ENCODE measurements at regions not wholly inside any gene's neighbourhood (a gene's known extent, or its start where the extent isn't known, plus 50 kb on each side); places are given as distances from the start of the nearest gene placed in this dataset.

- no peaks in the 10 kb centered on the region for H3K9me3 Mint-ChIP-seq
- H3K4me3 Mint-ChIP-seq: no peak overlapping the region
- H3K27ac Mint-ChIP-seq: no peak overlapping the region
These were observed 304.8 kb downstream of the RND3 start for GRCh38 chr2:150182566-150183235.

GRCh38 chr2:150178591-150178990 is 308.9 kb downstream of the RND3 start:
- H3K4me1 Mint-ChIP-seq (ENCODE audit: low read depth): no peaks in the 10 kb centered on the region
- no peaks in the 10 kb centered on the region for H3K9me3 Mint-ChIP-seq
- H3K4me3 Mint-ChIP-seq: no peak overlapping the region
- DNase-seq (ENCODE audit: low spot score): no peak
- H3K27ac Mint-ChIP-seq: no peak overlapping the region
- H3K36me3 Mint-ChIP-seq (ENCODE audit: low read depth): no peaks in the 10 kb centered on the region
- H3K27me3 Mint-ChIP-seq (ENCODE audit: low read depth): no peaks in the 10 kb centered on the region

More at GRCh38 chr2:150182566-150183235, 304.8 kb downstream of the RND3 start:
- no peaks in the 10 kb centered on the region for H3K36me3 Mint-ChIP-seq (ENCODE audit: low read depth)
- DNase-seq (ENCODE audit: low spot score): no peak
- H3K4me1 Mint-ChIP-seq (ENCODE audit: low read depth): no peaks in the 10 kb centered on the region
- no peaks in the 10 kb centered on the region for H3K27me3 Mint-ChIP-seq (ENCODE audit: low read depth)

- no peaks in the 10 kb centered on the region for H3K36me3 Mint-ChIP-seq (ENCODE audit: low read depth)
- no peaks in the 10 kb centered on the region for H3K27me3 Mint-ChIP-seq (ENCODE audit: low read depth)
- H3K27ac Mint-ChIP-seq: no peak overlapping the region
- no peak overlapping the region for H3K4me3 Mint-ChIP-seq
- DNase-seq (ENCODE audit: low spot score): no peak
- no peaks in the 10 kb centered on the region for H3K4me1 Mint-ChIP-seq (ENCODE audit: low read depth)
- H3K9me3 Mint-ChIP-seq: peaks cover 1% of the 10 kb centered on the region
These were observed 312.5 kb downstream of the RND3 start for GRCh38 chr2:150174971-150175421.

- no peak for DNase-seq (ENCODE audit: low spot score)
- Mint-ChIP-seq H3K4me3 (no peak overlapping the region), H3K9me3 (peaks cover 5% of the 10 kb centered on the region), H3K36me3 (ENCODE audit: low read depth) (no peaks in the 10 kb centered on the region), H3K27ac (no peak overlapping the region), H3K4me1 (ENCODE audit: low read depth) (no peaks in the 10 kb centered on the region), H3K27me3 (ENCODE audit: low read depth) (no peaks in the 10 kb centered on the region)
These were observed 313.2 kb downstream of the RND3 start for GRCh38 chr2:150174056-150174805.

GRCh38 chr2:150171065-150171548 is 316.4 kb downstream of the RND3 start:
- H3K4me3 Mint-ChIP-seq: no peak overlapping the region
- H3K4me1 Mint-ChIP-seq (ENCODE audit: low read depth): no peaks in the 10 kb centered on the region
- no peaks in the 10 kb centered on the region for H3K36me3 Mint-ChIP-seq (ENCODE audit: low read depth)
- DNase-seq (ENCODE audit: low spot score): no peak
- H3K27me3 Mint-ChIP-seq (ENCODE audit: low read depth): no peaks in the 10 kb centered on the region
- no peak overlapping the region for H3K27ac Mint-ChIP-seq
- H3K9me3 Mint-ChIP-seq: peaks cover 5% of the 10 kb centered on the region

GRCh38 chr2:150169237-150169629 is 318.2 kb downstream of the RND3 start:
- Mint-ChIP-seq H3K4me3 (no peak overlapping the region), H3K27ac (no peak overlapping the region), H3K4me1 (ENCODE audit: low read depth) (no peaks in the 10 kb centered on the region), H3K36me3 (ENCODE audit: low read depth) (no peaks in the 10 kb centered on the region), H3K27me3 (ENCODE audit: low read depth) (no peaks in the 10 kb centered on the region), H3K9me3 (peaks cover 5% of the 10 kb centered on the region)
- DNase-seq (ENCODE audit: low spot score): no peak

- no peaks in the 10 kb centered on the region for H3K27me3 Mint-ChIP-seq (ENCODE audit: low read depth)
- no peaks in the 10 kb centered on the region for H3K4me1 Mint-ChIP-seq (ENCODE audit: low read depth)
- no peaks in the 10 kb centered on the region for H3K36me3 Mint-ChIP-seq (ENCODE audit: low read depth)
- no peak for DNase-seq (ENCODE audit: low spot score)
- H3K27ac Mint-ChIP-seq: no peak overlapping the region
- H3K9me3 Mint-ChIP-seq: peaks cover 5% of the 10 kb centered on the region
- H3K4me3 Mint-ChIP-seq: no peak overlapping the region
These were observed 318.8 kb downstream of the RND3 start for GRCh38 chr2:150168595-150169236.

- no peaks in the 10 kb centered on the region for H3K27me3 Mint-ChIP-seq (ENCODE audit: low read depth)
- H3K9me3 Mint-ChIP-seq: peaks cover 5% of the 10 kb centered on the region
- H3K4me3 Mint-ChIP-seq: no peak overlapping the region
- DNase-seq (ENCODE audit: low spot score): no peak
- H3K36me3 Mint-ChIP-seq (ENCODE audit: low read depth): no peaks in the 10 kb centered on the region
- no peak overlapping the region for H3K27ac Mint-ChIP-seq
- H3K4me1 Mint-ChIP-seq (ENCODE audit: low read depth): no peaks in the 10 kb centered on the region
These were observed 319.8 kb downstream of the RND3 start for GRCh38 chr2:150167711-150168110.

- Mint-ChIP-seq H3K27ac (no peak overlapping the region), H3K9me3 (peaks cover 5% of the 10 kb centered on the region), H3K4me3 (no peak overlapping the region), H3K27me3 (ENCODE audit: low read depth) (no peaks in the 10 kb centered on the region), H3K4me1 (ENCODE audit: low read depth) (no peaks in the 10 kb centered on the region), H3K36me3 (ENCODE audit: low read depth) (no peaks in the 10 kb centered on the region)
- DNase-seq (ENCODE audit: low spot score): no peak
These were observed 321.0 kb downstream of the RND3 start for GRCh38 chr2:150166313-150167051.

GRCh38 chr2:150165988-150166312 is 321.5 kb downstream of the RND3 start:
- Mint-ChIP-seq H3K9me3 (peaks cover 5% of the 10 kb centered on the region), H3K27ac (no peak overlapping the region), H3K36me3 (ENCODE audit: low read depth) (no peaks in the 10 kb centered on the region), H3K4me1 (ENCODE audit: low read depth) (no peaks in the 10 kb centered on the region), H3K27me3 (ENCODE audit: low read depth) (no peaks in the 10 kb centered on the region), H3K4me3 (no peak overlapping the region)
- DNase-seq (ENCODE audit: low spot score): no peak

GRCh38 chr2:150165442-150165841 is 322.0 kb downstream of the RND3 start:
- Mint-ChIP-seq H3K27ac (no peak overlapping the region), H3K36me3 (ENCODE audit: low read depth) (no peaks in the 10 kb centered on the region), H3K4me1 (ENCODE audit: low read depth) (no peaks in the 10 kb centered on the region), H3K4me3 (no peak overlapping the region), H3K9me3 (peaks cover 5% of the 10 kb centered on the region), H3K27me3 (ENCODE audit: low read depth) (no peaks in the 10 kb centered on the region)
- DNase-seq (ENCODE audit: low spot score): no peak

- Mint-ChIP-seq H3K36me3 (ENCODE audit: low read depth) (no peaks in the 10 kb centered on the region), H3K4me3 (no peak overlapping the region), H3K27me3 (ENCODE audit: low read depth) (no peaks in the 10 kb centered on the region), H3K27ac (no peak overlapping the region), H3K9me3 (no peaks in the 10 kb centered on the region), H3K4me1 (ENCODE audit: low read depth) (no peaks in the 10 kb centered on the region)
- no peak for DNase-seq (ENCODE audit: low spot score)
These were observed 325.1 kb downstream of the RND3 start for GRCh38 chr2:150162241-150162942.

- H3K9me3 Mint-ChIP-seq: no peaks in the 10 kb centered on the region
- H3K27ac Mint-ChIP-seq: no peak overlapping the region
- no peaks in the 10 kb centered on the region for H3K4me1 Mint-ChIP-seq (ENCODE audit: low read depth)
- no peaks in the 10 kb centered on the region for H3K27me3 Mint-ChIP-seq (ENCODE audit: low read depth)
- no peak overlapping the region for H3K4me3 Mint-ChIP-seq
- H3K36me3 Mint-ChIP-seq (ENCODE audit: low read depth): no peaks in the 10 kb centered on the region
- DNase-seq (ENCODE audit: low spot score): no peak
These were observed 327.4 kb downstream of the RND3 start for GRCh38 chr2:150160058-150160457.
